ENCODE measurements at regions not wholly inside any gene's neighbourhood (a gene's known extent, or its start where the extent isn't known, plus 50 kb on each side); places are given as distances from the start of the nearest gene placed in this dataset.

DNA sequence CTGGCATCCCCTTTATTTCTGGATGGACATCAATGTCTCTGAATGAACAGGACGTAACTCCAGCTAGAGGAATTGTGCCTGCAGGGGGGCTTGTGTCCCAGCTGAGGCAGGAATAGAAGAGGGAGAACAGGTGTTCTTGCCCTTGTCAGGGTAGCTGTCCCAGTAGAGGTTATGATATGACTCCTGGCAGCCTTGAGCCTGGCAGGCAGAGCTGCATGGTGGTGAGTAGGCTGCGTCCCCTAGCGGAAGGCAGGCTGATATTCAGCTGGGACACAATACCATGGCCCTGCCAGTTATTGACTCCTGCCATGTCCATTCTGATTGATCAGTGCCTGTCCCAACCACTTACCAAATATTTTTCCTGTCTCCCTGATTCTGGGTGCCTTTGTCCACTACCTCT, 197.2 kb downstream of the RAP2A start:
- intact Hi-C loops (cut with micrococcal nuclease), result no loop called here
- Mint-ChIP-seq H3K27me3 (ENCODE audit: low read depth in 2 of 2) (no peaks in the 10 kb centered on the region), H3K36me3 (no peaks in the 10 kb centered on the region), H3K4me1 (no peaks in the 10 kb centered on the region), H3K4me3 (no peak overlapping the region), H3K27ac (no peak overlapping the region), H3K9me3 (peaks cover 4 to 5% of the 10 kb centered on the region in 2 donors)
- TF ChIP-seq CTCF (IDR thresholded peaks at IDR 0.05), result no peak
- whole genome bisulfite sequencing (ENCODE audit: insufficient coverage), result 73% methylated on average over 3 of the region's 3 CpGs
- Histone ChIP-seq H3K36me3 (ENCODE audit: control insufficient read depth, insufficient read depth, low read length) (no peaks in the 10 kb centered on the region), H3K4me1 (ENCODE audit: control insufficient read depth, insufficient read depth, low read length) (no peaks in the 10 kb centered on the region), H3K27me3 (ENCODE audit: control insufficient read depth, insufficient read depth, low read length) (no peaks in the 10 kb centered on the region), H3K27ac (ENCODE audit: low read length) (no peak overlapping the region), H3K9me3 (ENCODE audit: control insufficient read depth, insufficient read depth, low read length) (no peaks in the 10 kb centered on the region), H3K4me3 (ENCODE audit: low read length) (no peak overlapping the region)
- ATAC-seq (no peak), DNase-seq (peak in 1 of 2 donors; percentile 3)

GRCh38 chr13:97639236-97639635, 205.3 kb downstream of the RAP2A start:
- no peak for ATAC-seq
- Histone ChIP-seq H3K4me3 (ENCODE audit: low read length) (no peak overlapping the region), H3K9me3 (ENCODE audit: control insufficient read depth, insufficient read depth, low read length) (no peaks in the 10 kb centered on the region), H3K36me3 (ENCODE audit: control insufficient read depth, insufficient read depth, low read length) (no peaks in the 10 kb centered on the region), H3K4me1 (ENCODE audit: control insufficient read depth, insufficient read depth, low read length) (no peaks in the 10 kb centered on the region), H3K27me3 (ENCODE audit: control insufficient read depth, insufficient read depth, low read length) (no peaks in the 10 kb centered on the region), H3K27ac (ENCODE audit: low read length) (no peak overlapping the region)
- no peaks in the 10 kb centered on the region for H3K36me3 Mint-ChIP-seq
- no peak overlapping the region for H3K27ac Mint-ChIP-seq
- TF ChIP-seq CTCF (IDR thresholded peaks at IDR 0.05), result no peak
- no peaks in the 10 kb centered on the region for H3K27me3 Mint-ChIP-seq (ENCODE audit: low read depth in 2 of 2)
- no peak overlapping the region for H3K4me3 Mint-ChIP-seq
- H3K4me1 Mint-ChIP-seq, result no peaks in the 10 kb centered on the region
- no peak for DNase-seq
- intact Hi-C loops (cut with micrococcal nuclease), result no loop called here
- H3K9me3 Mint-ChIP-seq, result peaks cover 0 to 2% of the 10 kb centered on the region in 2 donors

DNA sequence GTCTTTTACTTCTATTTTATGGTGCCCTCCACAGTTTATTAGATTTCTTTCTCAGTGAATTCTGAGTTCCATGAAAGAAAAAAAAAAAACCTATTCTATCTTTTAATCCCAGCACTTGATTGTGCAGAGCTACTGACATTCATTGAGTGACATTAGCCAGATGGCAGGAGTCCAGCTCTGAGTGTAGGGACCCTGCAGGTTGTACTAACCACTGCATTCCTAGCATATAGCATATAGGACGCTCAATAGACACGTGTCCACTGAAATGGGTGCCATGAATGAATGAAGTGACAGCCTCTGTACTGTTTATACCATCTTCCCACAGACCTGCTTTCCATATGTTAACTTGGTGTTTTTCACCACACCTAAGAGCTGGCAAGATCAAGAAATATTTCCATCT, 206.3 kb downstream of the RAP2A start:
- no peaks in the 10 kb centered on the region for H3K4me1 Mint-ChIP-seq
- no peaks in the 10 kb centered on the region for H3K27me3 Mint-ChIP-seq (ENCODE audit: low read depth in 2 of 2)
- WGBS (ENCODE audit: insufficient coverage), result 93% methylated on average over 2 of the region's 2 CpGs
- H3K4me3 Mint-ChIP-seq, result no peak overlapping the region
- H3K27ac Mint-ChIP-seq, result no peak overlapping the region
- DNase-seq, result no peak
- H3K9me3 Mint-ChIP-seq, result no peaks in the 10 kb centered on the region
- intact Hi-C loops (cut with micrococcal nuclease), result no loop called here
- no peak for TF ChIP-seq CTCF (IDR thresholded peaks at IDR 0.05)
- H3K4me3 ChIP-seq (ENCODE audit: low read length), result no peak overlapping the region
- peak in 1 of 3 donors; percentile 24 for ATAC-seq
- no peaks in the 10 kb centered on the region for H3K9me3 ChIP-seq (ENCODE audit: control insufficient read depth, insufficient read depth, low read length)
- no peaks in the 10 kb centered on the region for H3K27me3 ChIP-seq (ENCODE audit: control insufficient read depth, insufficient read depth, low read length)
- no peaks in the 10 kb centered on the region for H3K36me3 Mint-ChIP-seq
- no peak overlapping the region for H3K27ac ChIP-seq (ENCODE audit: low read length)
- no peaks in the 10 kb centered on the region for H3K36me3 ChIP-seq (ENCODE audit: control insufficient read depth, insufficient read depth, low read length)
- no peaks in the 10 kb centered on the region for H3K4me1 ChIP-seq (ENCODE audit: control insufficient read depth, insufficient read depth, low read length)

DNA sequence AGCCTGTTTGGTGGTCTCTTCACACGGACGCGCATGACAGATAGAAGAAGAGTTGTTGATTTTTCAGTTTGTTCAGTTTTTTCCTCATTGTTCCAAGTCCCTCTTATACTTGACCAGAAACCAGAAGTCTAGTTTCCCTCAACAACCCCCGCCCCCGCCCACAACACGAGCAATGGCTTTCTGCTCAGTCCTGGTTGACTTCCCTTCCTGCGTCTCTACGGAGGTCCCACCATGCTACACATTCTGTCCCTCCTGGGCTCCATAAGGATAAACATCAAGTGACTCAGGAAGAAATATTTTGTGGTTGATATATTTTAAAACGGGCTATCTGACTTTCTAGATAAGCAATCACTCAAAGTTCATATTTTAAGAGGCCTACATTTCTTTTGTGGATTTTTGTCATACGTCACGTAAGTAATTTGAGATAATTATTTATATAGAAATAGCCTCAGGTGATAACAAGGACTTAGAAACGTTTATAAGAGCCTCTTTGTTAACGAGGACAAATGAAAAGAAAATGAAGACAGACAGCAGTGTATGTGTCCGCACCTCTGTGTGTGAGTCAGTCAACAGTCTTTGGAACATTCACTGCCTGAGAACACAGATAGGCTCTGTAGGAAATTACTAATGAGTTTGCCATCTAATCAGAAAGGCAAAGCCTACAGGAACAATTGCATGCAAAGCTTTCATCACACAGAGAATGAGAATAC, 214.4 kb downstream of the RAP2A start:
- 79% methylated on average over 11 of the region's 14 CpGs for WGBS (ENCODE audit: insufficient coverage)
- DNase-seq (no peak), ATAC-seq (no peak)
- H3K4me1 Mint-ChIP-seq, result no peaks in the 10 kb centered on the region
- no peaks in the 10 kb centered on the region for H3K27me3 Mint-ChIP-seq (ENCODE audit: low read depth in 2 of 2)
- no peaks in the 10 kb centered on the region for H3K9me3 Mint-ChIP-seq
- no peak overlapping the region for H3K4me3 Mint-ChIP-seq
- Histone ChIP-seq H3K27me3 (ENCODE audit: control insufficient read depth, insufficient read depth, low read length) (no peaks in the 10 kb centered on the region), H3K27ac (ENCODE audit: low read length) (no peak overlapping the region), H3K9me3 (ENCODE audit: control insufficient read depth, insufficient read depth, low read length) (no peaks in the 10 kb centered on the region), H3K36me3 (ENCODE audit: control insufficient read depth, insufficient read depth, low read length) (no peaks in the 10 kb centered on the region), H3K4me1 (ENCODE audit: control insufficient read depth, insufficient read depth, low read length) (no peaks in the 10 kb centered on the region), H3K4me3 (ENCODE audit: low read length) (no peak overlapping the region)
- intact Hi-C loops (cut with micrococcal nuclease), result no loop called here
- no peak overlapping the region for H3K27ac Mint-ChIP-seq
- TF ChIP-seq CTCF (IDR thresholded peaks at IDR 0.05), result no peak
- no peaks in the 10 kb centered on the region for H3K36me3 Mint-ChIP-seq

All from natural killer cell (primary cell).